ENCODE measurements at regions not wholly inside any gene's neighbourhood (a gene's known extent, or its start where the extent isn't known, plus 50 kb on each side); places are given as distances from the start of the nearest gene placed in this dataset.

GRCh38 chr16:7805686-7806396 lies 473.2 kb downstream of the RBFOX1 start:
- TF ChIP-seq CTCF (IDR thresholded peaks at IDR 0.05) (no peak), POLR2A (IDR thresholded peaks at IDR 0.05) (no peak)

Measured in ovary (tissue), 3 donors.